PC-3 (cell line): ENCODE measurements at regions not wholly inside any gene's neighbourhood (a gene's known extent, or its start where the extent isn't known, plus 50 kb on each side); places are given as distances from the start of the nearest gene placed in this dataset.

ENCODE experiments used
- ATAC-seq: fragments of 200-7000 bp; cut with Tn5 transposase; 2 replicates; pipeline ENCODE4 v1.9.1; 2020; ENCODE audit warnings: mild to moderate bottlenecking, moderate library complexity
- BruUV-seq: library from RNA; stranded (reverse); fragments of 400-500 nt; replicated peaks from 2 replicates; lab custom pipeline; 2021; lab: Mats Ljungman, UMichigan
- CTCF ChIA-PET: fragments of 300-600 bp; sonication (Branson Sonifier 250); formaldehyde crosslinking; loops from one replicate; lab custom pipeline; 2022; ENCODE audit warnings: antibody characterized with exemption; lab: Charles Lee
- POLR2A ChIA-PET: fragments of 300-600 bp; sonication (Branson Sonifier 250); formaldehyde crosslinking; loops from one replicate; lab custom pipeline; 2022; ENCODE audit warnings: antibody characterized with exemption; ENCODE audit not compliant: unreplicated experiment; lab: Charles Lee
- DNase-seq: peaks from one replicate; pipeline ENCODE4 v3.0.0-alpha.2; 2015
- H2AFZ ChIP-seq: fragments of 300-600 bp; sonication (generic); 2 replicates; pipeline ENCODE4 v1.6.0; 2016; ENCODE audit warnings: antibody characterized with exemption, low read length
- H3F3A ChIP-seq: fragments of 300-600 bp; sonication (generic); one replicate; pipeline ENCODE4 v1.6.0; 2017; ENCODE audit warnings: antibody characterized with exemption, low read length, control low read depth, mild to moderate bottlenecking; ENCODE audit not compliant: unreplicated experiment
- H3K27ac ChIP-seq: fragments of 300-600 bp; sonication (generic); 2 replicates; pipeline ENCODE4 v1.5.1; 2016; ENCODE audit warnings: mild to moderate bottlenecking, low read length
- H3K27me3 ChIP-seq: fragments of 300-600 bp; sonication (generic); 2 replicates; pipeline ENCODE4 v1.6.1; 2016; ENCODE audit warnings: low read length, mixed read lengths
- H3K36me3 ChIP-seq: fragments of 300-600 bp; sonication (generic); 2 replicates; pipeline ENCODE4 v1.6.1; 2016; ENCODE audit warnings: low read depth, mixed run types, low read length, mixed read lengths
- H3K4me1 ChIP-seq: fragments of 300-600 bp; sonication (generic); 2 replicates; pipeline ENCODE4 v1.5.1; 2016; ENCODE audit warnings: low read length; ENCODE audit not compliant: insufficient read depth
- H3K4me2 ChIP-seq: fragments of 300-600 bp; sonication (generic); 2 replicates; pipeline ENCODE4 v1.6.0; 2016; ENCODE audit warnings: low read length
- H3K4me3 ChIP-seq: fragments of 300-600 bp; sonication (generic); 2 replicates; pipeline ENCODE4 v1.5.1; 2016; ENCODE audit warnings: mild to moderate bottlenecking, low read length, mixed read lengths
- H3K79me2 ChIP-seq: fragments of 300-600 bp; sonication (generic); 2 replicates; pipeline ENCODE4 v1.6.1; 2017; ENCODE audit warnings: low read length, mixed read lengths
- H3K9ac ChIP-seq: fragments of 300-600 bp; sonication (generic); 2 replicates; pipeline ENCODE4 v1.6.0; 2016; ENCODE audit warnings: mild to moderate bottlenecking, low read length
- H3K9me2 ChIP-seq: fragments of 300-600 bp; sonication (generic); replicated peaks from 2 replicates; pipeline ENCODE4 v1.6.1; 2016; ENCODE audit warnings: mixed run types, low read length, mixed read lengths
- H3K9me3 ChIP-seq: fragments of 300-600 bp; sonication (generic); 2 replicates; pipeline ENCODE4 v1.6.1; 2016; ENCODE audit warnings: low read length, mixed read lengths
- H4K20me1 ChIP-seq: fragments of 300-600 bp; sonication (generic); 2 replicates; pipeline ENCODE4 v1.6.1; 2016; ENCODE audit warnings: low read length, mixed read lengths
- EZH2 ChIP-seq: fragments of 300-600 bp; sonication (generic); IDR thresholded peaks from one replicate; pipeline ENCODE4 v1.6.1; 2017; ENCODE audit warnings: antibody characterized with exemption, mild to moderate bottlenecking, low read length; ENCODE audit not compliant: unreplicated experiment
- EZH2phosphoT487 ChIP-seq: fragments of 300-600 bp; sonication (generic); IDR thresholded peaks from 2 replicates; pipeline ENCODE4 v1.6.1; 2018; ENCODE audit warnings: mild to moderate bottlenecking, antibody characterized with exemption, low read length, borderline replicate concordance
- intact Hi-C: fragments of 100-400 bp; cut with micrococcal nuclease; formaldehyde crosslinking; loops from 2 replicates; pipeline ENCODE4 v1.9.0; 2023
- TF ChIP-seq, protein P1 (sequence below): fragments of 300-600 bp; sonication (generic); conservative IDR thresholded peaks from 2 replicates; pipeline ENCODE4 v1.5.1; 2017; ENCODE audit warnings: antibody characterized with exemption, low read depth, mild to moderate bottlenecking, low read length

DNA sequence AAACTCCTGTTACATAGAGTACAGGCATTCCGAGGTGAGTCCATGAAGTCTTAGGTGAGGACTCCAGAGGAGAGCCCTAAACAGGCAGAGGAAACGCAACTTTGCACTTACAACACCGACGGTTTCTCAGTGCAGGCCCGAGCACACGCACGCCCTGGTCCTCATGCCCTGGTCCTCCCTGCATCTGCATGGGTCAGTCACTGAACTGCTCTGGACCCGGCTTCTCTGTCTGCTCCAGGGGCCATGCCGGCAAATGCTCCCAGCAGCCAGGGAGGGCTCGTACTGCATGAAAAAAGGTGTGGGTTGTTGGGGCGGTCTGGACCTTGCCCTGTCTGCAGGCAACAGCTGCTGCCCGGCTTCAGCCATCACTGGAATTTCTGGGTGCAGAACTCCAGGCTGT is 317.3 kb upstream of the SHH start:
- Histone ChIP-seq H3K4me2 (no peak overlapping the region), H3K36me3 (no peaks in the 10 kb centered on the region), H3F3A (no peaks in the 10 kb centered on the region), H3K4me1 (no peaks in the 10 kb centered on the region), H4K20me1 (no peaks in the 10 kb centered on the region), H3K27me3 (peaks cover 21% of the 10 kb centered on the region), H3K27ac (no peak overlapping the region), H3K9me2 (no peaks in the 10 kb centered on the region), H2AFZ (no peak overlapping the region), H3K9ac (no peak overlapping the region), H3K4me3 (no peak overlapping the region), H3K79me2 (no peaks in the 10 kb centered on the region), H3K9me3 (no peaks in the 10 kb centered on the region)
- intact Hi-C loops: no loop called here
- no peak for TF ChIP-seq EZH2
- no peak for TF ChIP-seq EZH2phosphoT487
- TF ChIP-seq, protein P1, sequence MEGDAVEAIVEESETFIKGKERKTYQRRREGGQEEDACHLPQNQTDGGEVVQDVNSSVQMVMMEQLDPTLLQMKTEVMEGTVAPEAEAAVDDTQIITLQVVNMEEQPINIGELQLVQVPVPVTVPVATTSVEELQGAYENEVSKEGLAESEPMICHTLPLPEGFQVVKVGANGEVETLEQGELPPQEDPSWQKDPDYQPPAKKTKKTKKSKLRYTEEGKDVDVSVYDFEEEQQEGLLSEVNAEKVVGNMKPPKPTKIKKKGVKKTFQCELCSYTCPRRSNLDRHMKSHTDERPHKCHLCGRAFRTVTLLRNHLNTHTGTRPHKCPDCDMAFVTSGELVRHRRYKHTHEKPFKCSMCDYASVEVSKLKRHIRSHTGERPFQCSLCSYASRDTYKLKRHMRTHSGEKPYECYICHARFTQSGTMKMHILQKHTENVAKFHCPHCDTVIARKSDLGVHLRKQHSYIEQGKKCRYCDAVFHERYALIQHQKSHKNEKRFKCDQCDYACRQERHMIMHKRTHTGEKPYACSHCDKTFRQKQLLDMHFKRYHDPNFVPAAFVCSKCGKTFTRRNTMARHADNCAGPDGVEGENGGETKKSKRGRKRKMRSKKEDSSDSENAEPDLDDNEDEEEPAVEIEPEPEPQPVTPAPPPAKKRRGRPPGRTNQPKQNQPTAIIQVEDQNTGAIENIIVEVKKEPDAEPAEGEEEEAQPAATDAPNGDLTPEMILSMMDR: no peak
- DNase-seq (no peak), ATAC-seq (no peak)
- ChIA-PET CTCF (no interaction called here), POLR2A (no interaction called here)
- BruUV-seq: no TSS peak

DNA sequence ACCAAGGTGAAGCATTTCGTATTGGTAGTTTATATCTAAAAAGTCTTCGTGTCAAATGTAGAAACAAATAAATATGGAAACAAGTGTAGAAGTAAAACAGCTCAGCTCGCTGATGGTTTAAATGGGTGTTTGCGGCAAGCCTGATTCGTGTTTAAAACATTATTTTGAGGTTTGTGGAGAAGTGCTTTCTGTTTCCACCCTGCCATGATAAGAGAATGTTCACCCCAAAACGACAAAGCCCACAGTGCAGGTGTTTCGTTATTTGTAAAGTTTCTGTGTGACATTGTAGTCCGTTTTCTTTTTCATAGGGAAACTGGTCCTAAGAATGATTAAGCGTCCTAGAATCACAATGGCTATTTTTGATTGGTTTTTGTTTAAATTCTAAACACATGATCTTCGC is 316.2 kb upstream of the SHH start:
- Histone ChIP-seq H3K27ac (no peak overlapping the region), H3F3A (no peaks in the 10 kb centered on the region), H3K9me2 (no peaks in the 10 kb centered on the region), H2AFZ (no peak overlapping the region), H4K20me1 (no peaks in the 10 kb centered on the region), H3K4me3 (no peak overlapping the region), H3K79me2 (no peaks in the 10 kb centered on the region), H3K9ac (no peak overlapping the region), H3K4me2 (no peak overlapping the region), H3K36me3 (no peaks in the 10 kb centered on the region), H3K9me3 (no peaks in the 10 kb centered on the region), H3K4me1 (no peaks in the 10 kb centered on the region), H3K27me3 (peaks cover 21% of the 10 kb centered on the region)
- no TSS peak for BruUV-seq
- intact Hi-C loops: no loop called here
- TF ChIP-seq EZH2phosphoT487 (no peak), EZH2 (no peak)
- ChIA-PET CTCF (no interaction called here), POLR2A (interaction anchor here (0.6 kb wide), 1 partner anchor 177 kb away, joined by 3 read pairs; no protein-coding TSS in a partner anchor)
- no peak for ATAC-seq
- no peak for DNase-seq

DNA sequence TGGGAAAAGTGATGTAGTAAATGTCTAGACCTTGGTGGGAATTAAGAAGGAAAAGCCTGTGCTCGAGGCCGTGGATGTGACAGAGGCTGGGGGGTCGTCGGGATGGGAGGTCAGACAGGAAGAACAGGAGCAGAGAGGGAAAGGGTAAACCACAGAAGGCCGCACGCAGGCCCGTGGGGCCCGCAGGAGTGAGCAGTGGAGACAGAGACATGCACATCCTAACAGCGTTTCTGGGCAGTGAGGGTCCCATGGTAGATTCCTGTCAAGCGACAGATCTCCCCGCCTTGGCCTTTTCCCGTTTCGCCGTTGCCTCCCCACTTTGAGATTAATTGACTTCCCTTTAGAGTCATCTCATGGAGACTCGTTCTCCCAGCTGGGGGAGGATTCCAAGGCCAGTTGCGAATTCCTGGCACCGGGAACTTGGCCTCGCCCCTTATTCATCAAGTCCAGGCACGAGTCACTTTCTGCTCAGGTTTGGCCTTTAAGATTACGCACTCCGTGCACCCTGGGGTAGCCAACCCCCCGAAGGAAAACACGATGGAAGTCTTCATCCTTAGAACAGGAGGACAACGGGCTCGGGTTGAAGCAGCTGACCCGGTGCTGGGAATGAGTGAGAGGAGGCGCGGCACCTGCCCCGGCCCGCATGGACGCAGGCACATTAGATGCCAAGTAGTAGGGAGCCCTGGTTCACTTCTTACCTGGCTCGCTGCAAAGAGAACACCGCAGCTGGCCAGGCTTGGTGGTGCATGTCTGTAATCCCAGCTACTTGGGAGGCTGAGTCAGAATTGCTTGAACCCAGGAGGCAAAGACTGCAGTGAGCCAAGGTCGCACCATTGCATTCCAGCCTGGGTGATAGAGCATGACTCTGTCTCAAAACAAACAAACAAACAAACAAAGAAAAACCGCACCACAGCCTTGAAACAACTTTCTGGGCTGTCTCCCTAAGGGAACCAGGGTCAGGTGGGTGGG is 315.2 kb upstream of the SHH start:
- no peak overlapping the region for H3K4me2 ChIP-seq
- POLR2A ChIA-PET: no interaction called here

More for the DNA sequence above, 315.2 kb upstream of the SHH start:
- no peak for DNase-seq
- no peaks in the 10 kb centered on the region for H3K4me1 ChIP-seq
- peaks cover 21% of the 10 kb centered on the region for H3K27me3 ChIP-seq
- no peak overlapping the region for H3K9ac ChIP-seq
- no peaks in the 10 kb centered on the region for H4K20me1 ChIP-seq
- H3K36me3 ChIP-seq: no peaks in the 10 kb centered on the region
- TF ChIP-seq, protein P1: no peak
- TF ChIP-seq EZH2phosphoT487: no peak
- TF ChIP-seq EZH2: no peak
- H2AFZ ChIP-seq: no peak overlapping the region
- H3K27ac ChIP-seq: no peak overlapping the region
- intact Hi-C loops: no loop called here
- CTCF ChIA-PET: no interaction called here
- H3K9me2 ChIP-seq: no peaks in the 10 kb centered on the region
- no peaks in the 10 kb centered on the region for H3F3A ChIP-seq
- no peak overlapping the region for H3K4me3 ChIP-seq
- no TSS peak for BruUV-seq
- no peak for ATAC-seq
- no peaks in the 10 kb centered on the region for H3K79me2 ChIP-seq
- H3K9me3 ChIP-seq: no peaks in the 10 kb centered on the region
